ENCODE measurements at regions not wholly inside any gene's neighbourhood (a gene's known extent, or its start where the extent isn't known, plus 50 kb on each side); places are given as distances from the start of the nearest gene placed in this dataset.

DNA sequence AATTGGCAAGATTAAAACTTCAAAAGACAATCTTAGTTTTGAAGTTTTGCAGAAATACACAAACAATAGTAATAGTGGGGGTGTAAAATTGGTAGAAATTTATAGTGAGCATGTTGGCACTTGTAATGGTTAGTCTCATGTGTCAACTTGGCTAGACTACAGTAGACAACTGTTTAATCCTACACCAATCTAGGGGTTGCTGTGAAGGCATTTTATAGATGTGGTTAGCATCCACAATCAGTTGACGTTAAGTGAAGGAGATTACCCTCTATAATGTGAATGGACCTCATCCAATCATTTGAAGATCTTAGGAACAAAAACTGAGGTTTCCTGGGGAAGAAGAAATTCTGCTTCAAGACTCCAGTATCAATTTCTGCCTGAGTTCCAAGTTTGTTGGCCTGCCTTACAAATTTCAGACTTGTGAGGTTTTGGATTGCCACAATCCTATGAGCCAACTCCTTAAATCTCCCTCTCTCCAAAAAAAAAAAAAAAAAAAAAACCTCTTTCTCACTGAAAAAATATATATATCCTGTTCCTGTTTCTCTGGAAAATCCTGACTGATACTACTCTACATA lies 531.6 kb upstream of the IGFBP3 start:
- intact Hi-C loops (cut with DNase I): no loop called here
- no peak for DNase-seq (ENCODE audit: low spot score)

DNA sequence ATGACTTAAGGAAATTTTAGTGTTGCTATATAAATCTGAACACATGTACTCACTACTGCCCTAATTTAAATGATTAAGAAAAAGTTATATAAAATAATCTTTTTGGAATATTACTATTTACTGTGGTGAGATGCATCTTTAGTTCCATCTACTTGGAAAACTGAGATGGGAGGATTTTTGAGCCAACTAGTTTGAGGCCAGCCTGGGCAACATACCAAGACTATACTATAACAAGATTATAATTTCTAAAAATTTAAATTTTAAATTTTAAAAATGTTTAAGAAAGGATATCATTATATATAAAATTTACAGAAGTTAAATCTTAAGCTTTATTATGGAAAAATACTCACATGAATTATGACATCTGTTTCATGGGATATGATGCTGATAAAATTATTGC lies 530.8 kb upstream of the IGFBP3 start:
- no peaks in the 10 kb centered on the region for H3K9me3 ChIP-seq
- no peak overlapping the region for H3K4me3 ChIP-seq
- H3K36me3 ChIP-seq: no peaks in the 10 kb centered on the region
- intact Hi-C loops (cut with DNase I): no loop called here
- no peaks in the 10 kb centered on the region for H3K27me3 ChIP-seq (replicated peaks; ENCODE audit: insufficient read depth)
- DNase-seq (ENCODE audit: low spot score): no peak
- H3K4me1 ChIP-seq (replicated peaks): no peaks in the 10 kb centered on the region
- TF ChIP-seq CTCF (IDR thresholded peaks at IDR 0.05): no peak
- H3K27ac ChIP-seq: no peak overlapping the region

More for the DNA sequence above, 531.6 kb upstream of the IGFBP3 start:
- 56% methylated on average over 1 of the region's 1 CpG for WGBS
- no peak overlapping the region for H3K27ac ChIP-seq
- H3K27me3 ChIP-seq (replicated peaks; ENCODE audit: insufficient read depth): no peaks in the 10 kb centered on the region
- no peaks in the 10 kb centered on the region for H3K4me1 ChIP-seq (replicated peaks)
- no peaks in the 10 kb centered on the region for H3K9me3 ChIP-seq
- no peaks in the 10 kb centered on the region for H3K36me3 ChIP-seq
- H3K4me3 ChIP-seq: no peak overlapping the region
- no peak for TF ChIP-seq POLR2AphosphoS5 (IDR thresholded peaks at IDR 0.05)
- TF ChIP-seq CTCF (IDR thresholded peaks at IDR 0.05): no peak
- TF ChIP-seq POLR2A (IDR thresholded peaks at IDR 0.05): no peak

- Histone ChIP-seq H3K4me3 (no peak overlapping the region), H3K27me3 (replicated peaks; ENCODE audit: insufficient read depth) (no peaks in the 10 kb centered on the region), H3K9me3 (no peaks in the 10 kb centered on the region), H3K27ac (no peak overlapping the region), H3K36me3 (no peaks in the 10 kb centered on the region), H3K4me1 (replicated peaks) (no peaks in the 10 kb centered on the region)
- intact Hi-C loops (cut with DNase I): no loop called here
- TF ChIP-seq CTCF (IDR thresholded peaks at IDR 0.05) (no peak), POLR2AphosphoS5 (IDR thresholded peaks at IDR 0.05) (no peak), POLR2A (IDR thresholded peaks at IDR 0.05) (no peak)
- DNase-seq (ENCODE audit: low spot score): no peak
Measured at GRCh38 chr7:46450886-46451285, 529.8 kb upstream of the IGFBP3 start.

DNA sequence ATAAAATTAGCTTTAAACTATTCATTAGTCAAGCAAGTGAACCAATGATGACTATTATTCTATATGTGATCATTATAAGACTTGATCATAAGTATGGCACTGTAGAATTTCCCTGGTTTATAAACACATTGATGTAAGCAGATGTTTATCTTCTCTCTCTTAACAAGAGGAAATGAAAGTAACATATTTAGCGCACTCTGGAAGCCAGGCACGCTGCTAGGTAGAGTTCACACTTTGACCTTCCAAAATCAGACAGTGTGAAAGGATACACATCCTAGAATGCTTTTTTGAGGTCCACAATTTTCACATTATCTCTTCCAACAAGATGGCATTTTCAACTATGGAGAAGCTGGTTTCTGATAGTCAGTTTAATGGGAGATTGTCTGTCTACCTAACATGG lies 529.4 kb upstream of the IGFBP3 start:
- TF ChIP-seq POLR2A (IDR thresholded peaks at IDR 0.05): no peak
- TF ChIP-seq POLR2AphosphoS5 (IDR thresholded peaks at IDR 0.05): no peak
- TF ChIP-seq CTCF (IDR thresholded peaks at IDR 0.05): no peak
- no peaks in the 10 kb centered on the region for H3K36me3 ChIP-seq
- WGBS: 73% methylated on average over 2 of the region's 2 CpGs
- no peak for DNase-seq (ENCODE audit: low spot score)
- H3K9me3 ChIP-seq: no peaks in the 10 kb centered on the region
- H3K27me3 ChIP-seq (replicated peaks; ENCODE audit: insufficient read depth): no peaks in the 10 kb centered on the region
- H3K27ac ChIP-seq: no peak overlapping the region
- intact Hi-C loops (cut with DNase I): no loop called here
- H3K4me3 ChIP-seq: no peak overlapping the region
- no peaks in the 10 kb centered on the region for H3K4me1 ChIP-seq (replicated peaks)

DNA sequence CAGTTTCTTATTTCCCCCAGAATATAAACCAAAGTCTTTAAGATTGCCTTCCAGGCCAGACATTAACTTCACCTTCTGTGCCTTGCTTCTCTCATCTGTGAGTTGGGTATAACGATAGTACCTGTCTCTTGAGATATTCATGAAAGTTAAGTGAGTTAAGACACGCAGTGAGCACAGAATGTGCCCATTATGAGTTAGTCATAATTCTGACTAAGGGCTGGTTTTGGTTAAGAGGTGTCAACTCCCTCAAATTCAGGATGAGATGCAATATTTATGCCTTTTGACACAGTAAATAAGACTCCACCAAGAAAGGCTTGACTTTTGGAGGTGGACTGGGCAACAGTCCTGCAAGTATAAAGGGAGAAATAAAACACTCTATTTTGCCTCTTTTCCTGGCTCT lies 528.7 kb upstream of the IGFBP3 start:
- no peaks in the 10 kb centered on the region for H3K27me3 ChIP-seq (replicated peaks; ENCODE audit: insufficient read depth)
- H3K4me1 ChIP-seq (replicated peaks): no peaks in the 10 kb centered on the region
- WGBS: 47% methylated on average over 2 of the region's 2 CpGs
- no peak overlapping the region for H3K4me3 ChIP-seq
- no peak overlapping the region for H3K27ac ChIP-seq
- H3K36me3 ChIP-seq: no peaks in the 10 kb centered on the region
- intact Hi-C loops (cut with DNase I): no loop called here
- TF ChIP-seq POLR2AphosphoS5 (IDR thresholded peaks at IDR 0.05): no peak
- TF ChIP-seq CTCF (IDR thresholded peaks at IDR 0.05): no peak
- TF ChIP-seq POLR2A (IDR thresholded peaks at IDR 0.05): no peak
- no peaks in the 10 kb centered on the region for H3K9me3 ChIP-seq
- no peak for DNase-seq (ENCODE audit: low spot score)
